Right lobe of liver (tissue), 4 donors: ENCODE measurements at regions not wholly inside any gene's neighbourhood (a gene's known extent, or its start where the extent isn't known, plus 50 kb on each side); places are given as distances from the start of the nearest gene placed in this dataset.

Source experiments
- POLR2A ChIP-seq: fragments of 450-650 bp; IDR thresholded peaks from one replicate; pipeline ENCODE4 v1.6.1; 2017; ENCODE audit warnings: antibody characterized with exemption, mild to moderate bottlenecking
- TF ChIP-seq, protein P1 (sequence below), 4 donors: fragments of 200-600 bp in 3 of 4; fragments of 450-650 bp in 1 of 4; IDR thresholded peaks; one replicate each; pipeline versions ENCODE4 v1.5.1 to v1.8.0; 2016 to 2022; ENCODE audit warnings: antibody characterized with exemption in 4 of 4, mild to moderate bottlenecking in 2 of 4
- donor health status: DM: no; HTN: no; CAD: no.
- donor health status: DM: no; HTN: no; CAD: no.
- donor health status: DM: no; HTN: yes; CAD: no.

DNA sequence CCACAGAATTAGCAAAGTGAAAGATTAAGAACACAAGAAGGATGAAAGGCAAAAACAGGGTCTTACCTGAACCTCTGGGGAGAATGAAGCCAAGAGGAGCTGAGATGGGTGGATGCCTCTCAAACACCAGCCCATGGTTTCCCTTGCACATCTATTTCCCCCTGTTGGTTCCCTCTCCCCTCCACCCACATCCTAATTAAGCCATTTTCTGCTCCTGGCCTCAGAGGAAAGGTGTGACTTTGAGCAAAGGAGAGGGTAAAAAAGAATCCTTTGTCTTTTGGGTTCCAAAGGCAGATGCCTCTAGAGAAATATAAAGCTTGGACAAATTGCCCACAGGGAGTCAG lies 214.9 kb downstream of the RAP2A start:
- TF ChIP-seq, protein P1, sequence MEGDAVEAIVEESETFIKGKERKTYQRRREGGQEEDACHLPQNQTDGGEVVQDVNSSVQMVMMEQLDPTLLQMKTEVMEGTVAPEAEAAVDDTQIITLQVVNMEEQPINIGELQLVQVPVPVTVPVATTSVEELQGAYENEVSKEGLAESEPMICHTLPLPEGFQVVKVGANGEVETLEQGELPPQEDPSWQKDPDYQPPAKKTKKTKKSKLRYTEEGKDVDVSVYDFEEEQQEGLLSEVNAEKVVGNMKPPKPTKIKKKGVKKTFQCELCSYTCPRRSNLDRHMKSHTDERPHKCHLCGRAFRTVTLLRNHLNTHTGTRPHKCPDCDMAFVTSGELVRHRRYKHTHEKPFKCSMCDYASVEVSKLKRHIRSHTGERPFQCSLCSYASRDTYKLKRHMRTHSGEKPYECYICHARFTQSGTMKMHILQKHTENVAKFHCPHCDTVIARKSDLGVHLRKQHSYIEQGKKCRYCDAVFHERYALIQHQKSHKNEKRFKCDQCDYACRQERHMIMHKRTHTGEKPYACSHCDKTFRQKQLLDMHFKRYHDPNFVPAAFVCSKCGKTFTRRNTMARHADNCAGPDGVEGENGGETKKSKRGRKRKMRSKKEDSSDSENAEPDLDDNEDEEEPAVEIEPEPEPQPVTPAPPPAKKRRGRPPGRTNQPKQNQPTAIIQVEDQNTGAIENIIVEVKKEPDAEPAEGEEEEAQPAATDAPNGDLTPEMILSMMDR (IDR thresholded peaks at IDR 0.05), result no peak
- TF ChIP-seq POLR2A, result no peak
